CD4-positive, alpha-beta T cell treated with Interleukin-4 for 1 hour (primary cell): ENCODE measurements at regions not wholly inside any gene's neighbourhood (a gene's known extent, or its start where the extent isn't known, plus 50 kb on each side); places are given as distances from the start of the nearest gene placed in this dataset.
"Not testable (repeated sequence)": the region's sequence is repeated elsewhere in the genome, so short reads cannot be mapped to it uniquely, and the experiment has no call there.

Experiments used
- DNase-seq, 2 donors: peaks; one replicate each; pipeline ENCODE4 v3.0.0-alpha.2; 2020 to 2022

DNA sequence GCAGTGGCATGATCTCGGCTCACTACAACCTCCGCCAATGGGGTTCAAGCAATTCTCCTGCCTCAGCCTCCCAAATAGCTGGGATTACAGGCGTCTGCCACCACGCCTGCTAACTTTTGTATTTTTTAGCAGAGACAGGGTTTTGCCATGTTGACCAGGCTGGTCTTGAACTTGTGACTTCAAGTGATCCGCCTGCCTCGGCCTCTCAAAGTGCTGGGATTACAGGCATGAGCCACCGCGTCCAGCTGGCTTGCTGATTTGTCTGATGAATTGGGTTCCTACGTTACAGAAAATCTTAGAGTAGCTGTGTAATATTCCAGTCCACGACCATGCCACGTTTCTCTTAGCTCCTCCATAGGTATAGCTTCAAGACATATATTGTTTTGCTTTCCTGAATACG is 102.6 kb upstream of the OTOS start:
- not testable (repeated sequence) for DNase-seq

DNA sequence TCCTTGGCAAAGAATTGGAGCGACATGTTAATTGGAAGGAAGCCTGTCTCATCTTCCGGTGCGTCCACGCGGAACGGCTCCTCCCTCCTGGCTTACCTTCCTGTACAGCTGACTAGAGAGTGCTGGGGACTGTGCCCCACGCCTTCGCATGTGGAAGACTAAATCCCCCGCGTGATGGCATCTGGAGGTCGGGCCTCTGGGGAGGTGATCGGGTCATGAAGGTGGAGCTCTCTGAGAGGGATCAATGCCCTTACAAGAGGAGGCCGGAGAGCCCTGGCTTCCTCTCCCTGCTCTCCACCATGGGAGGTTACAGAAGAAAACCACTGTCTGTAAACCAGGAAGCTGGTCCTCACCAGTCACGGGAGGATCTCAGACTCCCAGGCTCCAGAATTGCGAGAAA is 104.1 kb upstream of the OTOS start:
- no peak for DNase-seq

DNA sequence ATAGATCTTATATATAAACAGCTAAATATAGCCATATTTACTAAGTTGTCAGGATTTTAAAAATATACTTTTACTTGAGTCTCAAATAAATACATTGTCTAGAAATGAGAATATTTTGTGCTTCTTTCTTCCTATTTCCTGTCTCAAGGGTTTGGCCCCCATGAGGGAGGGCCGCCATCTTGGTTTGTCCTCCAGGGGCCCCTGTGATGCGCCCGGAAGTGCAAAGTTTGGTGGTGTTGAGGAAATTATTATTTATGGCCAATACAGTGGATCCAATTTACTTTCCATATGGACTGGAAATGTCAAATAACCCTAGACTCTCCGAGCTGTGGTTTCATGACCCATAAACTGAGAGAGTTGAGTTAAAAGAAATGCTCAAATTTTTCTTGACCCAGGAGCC is 104.7 kb upstream of the OTOS start:
- no peak for DNase-seq

DNA sequence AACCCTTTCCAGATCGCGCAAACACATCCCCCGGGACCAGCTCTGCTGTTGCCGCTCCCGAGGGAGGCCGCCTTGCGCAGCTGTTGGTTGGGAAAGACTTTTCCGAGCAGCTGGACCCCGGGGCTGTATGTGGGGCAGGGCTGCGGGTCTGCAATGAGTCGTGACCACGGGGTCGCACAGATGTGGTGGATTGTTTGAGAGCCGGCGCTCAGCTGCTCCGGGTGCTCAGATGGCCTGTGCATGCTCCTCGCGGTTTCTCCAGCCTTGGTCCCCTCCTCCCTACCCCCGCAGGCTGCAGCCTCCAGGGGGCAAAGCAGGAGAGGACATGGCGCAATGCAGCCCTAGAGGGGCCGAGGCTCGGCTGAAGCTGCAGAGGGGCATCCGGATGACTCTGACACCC is 105.2 kb upstream of the OTOS start:
- DNase-seq, result no peak

DNA sequence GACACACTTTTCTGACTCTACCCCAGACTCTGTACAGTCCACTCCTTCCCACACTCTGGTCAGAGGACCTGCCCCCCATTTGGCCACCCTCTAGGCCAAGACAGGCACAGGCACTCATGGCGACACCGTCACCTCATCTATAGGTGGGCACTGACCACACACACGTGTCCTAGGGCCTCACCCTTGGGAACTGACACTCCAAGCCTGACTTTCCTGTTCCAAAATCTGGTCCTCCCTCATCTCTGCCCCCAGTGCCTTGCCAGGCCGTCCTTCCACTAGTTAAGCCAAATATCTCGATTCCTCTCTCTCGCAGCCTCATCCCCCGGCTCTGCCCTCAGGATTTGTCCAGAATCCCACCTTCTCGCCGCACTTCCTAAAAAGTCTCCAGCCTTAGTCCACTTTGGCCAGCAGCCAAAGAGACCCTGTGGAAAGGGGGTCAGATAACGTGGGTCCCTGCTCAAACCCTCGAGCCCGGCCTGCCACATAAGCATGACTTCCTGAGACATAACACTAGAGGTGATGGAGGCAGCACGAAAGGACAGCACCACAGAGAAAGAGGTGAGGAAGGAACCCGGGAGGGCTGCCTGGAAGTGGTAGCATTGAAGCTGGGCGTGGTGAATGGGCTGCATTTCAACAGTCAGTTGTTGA is 105.8 kb upstream of the OTOS start:
- DNase-seq, result no peak

DNA sequence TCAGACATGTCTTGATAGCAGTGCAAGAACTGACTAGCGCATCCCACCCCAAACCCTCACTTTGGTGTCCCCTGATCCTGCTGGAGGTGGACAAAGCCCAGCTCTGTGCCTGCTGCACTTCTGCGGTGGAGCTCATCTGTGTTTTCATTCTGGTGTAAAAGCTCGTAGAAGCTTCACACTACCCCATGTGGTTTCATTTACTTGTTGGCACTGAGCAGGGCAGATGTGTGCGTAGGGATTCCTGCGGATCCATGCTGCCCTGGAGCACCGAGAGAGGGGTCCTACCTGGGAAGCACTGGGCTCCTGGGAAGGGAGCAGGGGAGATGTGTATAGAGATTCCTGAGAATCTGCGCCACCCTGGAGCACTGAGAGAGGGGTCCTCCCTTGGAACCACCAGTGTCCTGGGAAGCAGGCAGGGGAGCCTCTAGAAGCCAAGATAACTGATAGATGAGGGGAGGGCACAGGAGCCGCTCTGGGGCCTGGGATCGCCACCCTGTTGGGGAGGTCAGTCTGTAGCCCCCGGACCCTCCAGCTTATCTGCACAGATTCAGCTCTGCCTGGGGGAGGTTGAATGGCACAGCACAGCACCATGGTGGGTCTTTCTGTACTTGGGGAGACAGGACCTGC is 106.9 kb upstream of the OTOS start:
- DNase-seq, result no peak

DNA sequence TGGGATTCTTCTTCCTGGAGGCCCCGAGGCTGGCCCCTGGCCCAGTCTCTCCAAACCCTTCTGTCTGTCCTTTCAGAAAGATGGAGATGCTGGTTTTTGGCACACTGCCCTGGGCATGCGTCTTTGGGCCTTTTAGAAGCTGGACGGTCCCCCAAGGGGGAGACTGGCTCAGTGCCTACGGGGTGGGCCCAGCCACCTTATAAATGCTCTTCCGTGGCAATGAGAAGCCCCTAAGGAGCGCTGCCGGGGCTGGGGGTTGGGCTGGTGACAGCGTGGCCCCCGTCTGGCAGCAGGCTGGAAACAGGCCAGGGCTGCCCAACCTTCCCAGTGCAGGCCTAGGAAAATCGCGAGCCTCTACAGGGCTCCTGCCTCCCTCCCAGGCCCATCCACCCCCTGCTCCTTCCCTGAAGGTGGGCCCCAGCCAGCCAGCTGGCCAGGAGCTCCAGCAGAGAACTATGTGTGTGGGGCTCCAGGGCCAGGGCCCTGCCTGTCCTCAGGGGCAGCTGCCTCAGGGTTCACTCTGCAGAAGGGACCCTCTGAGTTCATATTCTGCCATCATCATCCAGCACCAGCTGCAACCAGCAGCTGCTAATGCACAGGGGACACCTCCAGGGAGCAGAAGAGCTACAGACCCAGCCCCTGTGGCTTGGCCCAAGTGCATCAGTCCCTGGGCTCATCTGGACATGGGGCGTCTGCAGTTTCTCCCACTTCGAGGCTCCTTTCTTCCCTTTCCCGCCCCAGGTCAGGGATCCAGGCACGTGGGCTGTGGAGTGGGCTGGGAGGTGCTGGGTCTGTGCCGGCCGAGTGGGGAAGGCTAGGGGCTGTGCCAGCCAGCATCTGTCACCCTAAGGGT is 107.6 kb upstream of the OTOS start:
- DNase-seq, result no peak

DNA sequence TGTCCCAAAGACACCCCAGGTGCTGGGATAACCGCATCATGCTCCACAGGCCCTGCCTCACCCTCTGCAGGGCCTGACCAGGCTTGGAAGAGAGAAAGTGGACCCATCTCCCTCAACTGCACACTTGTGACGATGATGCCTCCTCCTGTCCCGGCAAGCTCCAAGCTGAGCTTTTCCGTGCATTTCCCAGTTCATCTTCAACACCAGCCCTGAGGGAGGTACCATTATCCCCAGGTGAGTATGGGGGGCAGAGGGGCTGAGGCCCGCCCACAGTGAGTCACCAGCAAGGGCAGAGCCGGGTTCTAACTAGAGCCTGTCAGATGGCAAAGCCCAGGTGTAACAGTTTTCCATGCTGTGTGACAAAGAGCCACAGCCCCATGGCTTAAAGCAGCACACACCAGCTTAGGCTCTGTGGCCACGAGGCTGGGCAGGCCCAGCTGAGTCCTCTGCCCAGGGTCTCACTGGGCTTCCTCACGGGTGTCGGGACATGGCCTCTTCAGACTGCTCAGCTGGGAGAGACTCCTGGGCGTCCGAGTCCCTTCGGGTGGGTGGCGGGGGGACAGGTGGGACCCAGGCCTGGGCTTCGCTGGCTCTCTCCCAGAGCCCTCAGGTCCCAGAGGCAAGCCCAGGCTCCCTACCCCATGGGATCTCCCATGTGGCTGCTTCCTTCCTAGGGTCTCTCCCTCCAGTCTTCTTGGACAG is 108.4 kb upstream of the OTOS start:
- DNase-seq, result no peak

DNA sequence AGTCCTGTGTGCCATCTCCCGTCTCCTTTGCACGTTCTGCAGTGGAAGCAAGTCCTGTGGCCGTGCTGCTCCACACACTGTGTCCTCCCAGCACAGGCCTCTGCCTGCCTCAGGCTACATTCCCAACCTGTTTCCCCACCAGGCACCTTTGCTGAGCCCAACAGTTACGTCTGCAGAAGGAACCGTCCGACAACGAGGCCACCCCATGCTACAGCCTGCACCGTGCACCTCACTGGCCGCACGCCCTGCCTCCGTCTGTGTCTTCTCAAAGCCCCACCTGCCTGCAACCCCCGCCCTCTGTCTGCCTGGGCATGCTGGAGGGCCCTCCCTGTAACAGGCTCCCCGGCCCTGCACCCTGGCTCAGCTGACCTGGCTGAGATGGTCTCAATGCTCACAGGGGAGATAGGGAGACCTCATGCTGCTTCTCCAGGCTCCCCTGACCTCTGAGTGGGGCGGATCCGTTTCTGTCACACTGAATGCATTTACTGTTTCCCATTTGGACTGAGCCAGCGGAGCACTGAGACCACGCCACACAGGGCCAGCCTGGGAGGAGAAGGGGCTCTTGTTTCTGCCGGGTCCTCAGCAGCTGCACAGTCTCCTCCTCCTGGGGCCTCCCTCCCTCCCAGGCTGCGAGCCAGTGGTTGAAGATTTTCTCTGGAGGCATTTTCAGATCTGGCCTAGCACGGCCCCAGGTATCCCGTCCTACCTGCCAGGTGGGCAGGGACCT is 109.1 kb upstream of the OTOS start:
- DNase-seq, result no peak

DNA sequence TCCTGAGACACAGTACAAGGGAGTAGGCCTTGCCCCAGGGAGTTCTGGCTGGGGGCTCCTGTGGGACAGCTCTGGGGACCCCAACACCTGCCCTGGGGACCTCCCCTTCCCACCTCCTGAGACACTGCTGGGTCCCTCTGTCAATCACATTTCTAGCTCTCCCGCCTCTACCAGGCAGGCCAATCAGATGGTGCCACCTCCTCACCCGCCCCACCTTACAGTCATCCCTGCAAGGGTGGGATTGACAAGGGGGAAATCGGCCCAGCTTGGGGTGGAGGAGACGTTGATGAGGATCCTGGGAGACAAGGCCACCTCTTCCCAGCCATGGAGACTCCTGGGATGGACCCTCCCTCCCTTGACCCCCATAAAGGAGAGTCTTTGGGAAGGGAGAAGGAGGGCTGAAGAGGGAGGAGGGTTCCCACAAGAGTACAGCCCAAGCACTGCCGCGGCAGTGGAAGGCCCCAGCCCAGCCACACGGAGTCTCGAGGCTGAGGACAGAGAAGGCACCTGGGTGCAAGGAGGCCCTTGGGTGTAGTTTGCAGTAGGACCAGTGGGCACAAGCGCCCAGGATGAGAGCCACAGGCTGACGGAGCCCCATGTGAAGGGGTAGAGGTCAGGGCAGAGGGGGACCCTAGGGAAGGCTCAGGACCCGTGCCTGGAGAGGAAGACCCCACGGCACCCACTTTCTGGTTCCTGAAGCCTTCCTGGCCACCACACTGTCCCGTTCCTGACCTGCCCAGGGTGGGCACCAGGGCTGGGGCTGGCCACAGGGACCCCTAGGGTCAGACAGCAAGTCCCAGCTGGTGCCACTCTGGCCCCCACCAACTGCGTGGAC is 109.9 kb upstream of the OTOS start:
- DNase-seq, result no peak

DNA sequence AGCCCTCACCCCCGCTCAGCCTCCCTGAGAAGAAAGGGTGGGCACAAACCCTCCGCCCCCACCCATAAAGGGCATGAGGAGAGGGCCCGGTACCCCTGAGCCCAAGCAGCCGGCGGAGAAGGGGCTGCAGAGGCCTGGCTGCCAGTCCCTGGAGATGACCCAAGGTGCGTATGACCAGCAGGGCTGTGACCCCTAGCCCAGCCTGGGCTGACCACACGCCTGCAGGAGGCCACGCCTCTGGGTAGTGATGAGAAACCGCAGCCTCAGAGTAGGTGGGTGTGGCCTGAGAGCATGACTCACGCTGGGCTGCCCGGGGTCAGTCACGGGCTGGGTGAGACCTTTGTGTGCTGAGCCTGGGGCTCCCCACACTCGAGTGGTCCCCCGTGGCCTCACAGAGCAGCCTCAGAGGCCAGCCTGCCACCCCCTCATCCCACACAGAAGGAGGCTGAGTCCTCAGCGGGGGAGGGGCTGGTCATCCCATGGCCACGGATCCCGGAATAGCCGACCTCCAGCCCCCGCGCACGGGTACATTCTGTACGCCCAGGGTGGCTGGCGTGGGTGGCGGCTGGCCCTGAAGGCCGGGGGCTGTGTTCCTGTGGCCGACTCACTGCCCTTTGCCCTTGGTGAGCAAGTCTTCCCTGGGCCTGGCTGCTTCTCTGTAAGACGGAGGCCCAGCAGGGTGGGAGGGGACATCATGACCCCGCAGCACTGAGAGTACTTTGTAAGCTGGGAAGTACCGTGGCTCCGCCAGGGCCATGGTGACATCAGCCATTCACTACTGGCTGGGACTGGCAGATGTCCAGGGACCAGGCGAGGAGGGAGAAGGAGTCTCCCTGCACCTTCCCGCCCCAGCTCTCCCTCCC is 110.8 kb upstream of the OTOS start:
- peak in 1 of 2 donors; percentile 24 for DNase-seq

DNA sequence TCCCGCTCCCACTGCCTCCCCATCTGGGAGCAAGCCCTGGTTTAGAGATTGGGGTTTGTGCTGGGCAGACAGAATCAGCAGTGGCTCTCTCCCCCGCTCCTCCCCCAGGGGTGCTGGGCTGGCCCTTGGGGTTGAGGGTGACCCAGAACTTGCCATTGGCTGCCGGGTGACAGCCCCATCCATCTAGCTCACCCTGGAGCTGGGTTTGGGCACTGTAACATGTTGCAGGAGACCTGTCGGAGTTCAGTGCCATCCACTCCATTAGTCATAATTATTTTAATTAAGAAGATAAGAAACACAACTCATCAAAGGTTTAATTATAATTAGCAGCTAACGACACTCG is 111.4 kb upstream of the OTOS start:
- no peak for DNase-seq

DNA sequence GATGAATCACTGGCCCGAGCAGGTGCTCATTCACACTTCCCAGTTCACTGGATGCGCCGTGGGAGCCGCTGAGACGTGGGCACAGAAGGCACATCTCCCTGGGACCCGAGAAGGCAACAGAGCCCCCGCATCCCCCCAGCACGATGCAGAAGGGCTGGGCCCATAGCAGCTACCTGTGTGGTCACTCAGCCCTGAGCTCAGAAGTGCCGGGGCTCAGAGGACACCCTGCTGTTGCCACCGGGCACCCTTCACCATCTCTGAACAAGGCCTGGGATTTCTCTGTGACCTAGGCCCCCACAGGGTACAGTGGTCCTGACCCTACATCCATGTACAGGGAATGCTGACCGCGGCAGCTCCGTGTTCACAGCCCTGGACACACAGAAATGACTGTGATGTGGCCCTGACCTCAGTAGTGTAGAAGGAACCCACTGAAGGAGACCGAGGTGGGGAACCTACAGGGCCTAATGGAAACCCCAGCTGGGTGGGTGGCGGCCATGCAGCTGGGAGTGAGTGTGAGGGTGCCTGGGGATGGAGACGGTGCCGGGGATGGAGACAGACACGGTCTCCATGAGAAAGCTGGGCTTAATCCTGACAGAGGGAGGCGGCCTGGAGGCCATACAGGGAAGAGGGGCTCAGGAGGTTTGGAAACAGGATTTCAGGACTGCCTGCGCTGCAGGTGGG is 111.9 kb upstream of the OTOS start:
- DNase-seq, result no peak

DNA sequence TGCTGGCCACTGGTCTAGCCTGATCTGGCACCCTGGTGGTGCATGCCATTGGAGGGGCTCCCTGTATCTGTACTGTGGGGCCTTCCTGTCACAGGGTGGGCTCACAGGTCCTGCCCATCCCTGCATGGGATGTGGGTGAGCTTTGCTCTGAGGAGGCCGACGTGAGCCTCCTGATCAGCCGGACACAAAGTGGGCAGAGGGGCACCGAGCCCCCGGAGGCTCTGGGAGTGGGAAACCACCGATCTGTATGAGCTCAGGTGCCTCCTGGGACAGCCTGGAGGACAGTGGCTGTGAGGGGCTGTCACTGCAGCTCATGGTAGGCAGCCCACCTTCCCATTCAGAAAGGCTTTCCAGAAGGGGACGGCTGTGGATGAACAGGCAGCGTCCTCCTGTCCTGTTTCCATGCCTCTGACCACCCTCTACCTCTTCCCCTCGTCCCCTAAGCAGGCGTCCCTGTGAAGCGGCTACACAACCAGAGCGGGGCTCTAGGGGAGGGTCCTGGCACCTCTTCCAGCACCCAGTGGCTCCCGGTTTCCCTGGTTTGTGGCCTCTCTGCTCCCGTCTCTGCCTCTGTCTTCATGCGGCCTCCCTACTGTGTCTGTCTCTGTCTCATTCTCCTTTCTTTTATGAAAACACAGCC is 112.5 kb upstream of the OTOS start:
- DNase-seq, result no peak

DNA sequence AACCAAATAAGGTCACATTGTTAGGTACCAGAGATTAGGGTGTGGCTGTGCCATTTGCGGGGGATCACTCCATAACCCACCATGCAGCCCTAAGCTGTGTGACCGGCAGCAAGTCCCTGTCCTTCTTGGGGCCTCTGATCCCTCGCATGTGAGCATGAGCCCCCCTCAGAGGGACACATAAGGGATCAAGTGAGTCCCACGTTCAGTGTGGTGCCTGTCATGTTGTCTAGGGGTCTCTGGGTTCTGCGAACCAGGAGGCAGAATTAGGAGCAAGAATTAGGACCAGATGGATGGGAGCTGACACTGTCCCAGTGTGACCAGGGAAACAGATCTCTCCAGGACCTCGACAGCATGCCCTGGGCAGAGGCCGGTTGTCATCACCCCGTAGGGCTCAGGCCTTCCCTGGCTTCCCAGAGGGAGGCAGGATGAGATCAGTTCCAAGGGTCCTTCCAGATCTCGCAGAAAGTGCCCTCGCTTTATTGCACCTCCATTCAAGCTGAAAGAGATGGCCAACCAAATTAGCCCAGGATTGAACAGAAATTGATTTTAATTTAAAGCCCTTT is 113.2 kb upstream of the OTOS start:
- no peak for DNase-seq

DNA sequence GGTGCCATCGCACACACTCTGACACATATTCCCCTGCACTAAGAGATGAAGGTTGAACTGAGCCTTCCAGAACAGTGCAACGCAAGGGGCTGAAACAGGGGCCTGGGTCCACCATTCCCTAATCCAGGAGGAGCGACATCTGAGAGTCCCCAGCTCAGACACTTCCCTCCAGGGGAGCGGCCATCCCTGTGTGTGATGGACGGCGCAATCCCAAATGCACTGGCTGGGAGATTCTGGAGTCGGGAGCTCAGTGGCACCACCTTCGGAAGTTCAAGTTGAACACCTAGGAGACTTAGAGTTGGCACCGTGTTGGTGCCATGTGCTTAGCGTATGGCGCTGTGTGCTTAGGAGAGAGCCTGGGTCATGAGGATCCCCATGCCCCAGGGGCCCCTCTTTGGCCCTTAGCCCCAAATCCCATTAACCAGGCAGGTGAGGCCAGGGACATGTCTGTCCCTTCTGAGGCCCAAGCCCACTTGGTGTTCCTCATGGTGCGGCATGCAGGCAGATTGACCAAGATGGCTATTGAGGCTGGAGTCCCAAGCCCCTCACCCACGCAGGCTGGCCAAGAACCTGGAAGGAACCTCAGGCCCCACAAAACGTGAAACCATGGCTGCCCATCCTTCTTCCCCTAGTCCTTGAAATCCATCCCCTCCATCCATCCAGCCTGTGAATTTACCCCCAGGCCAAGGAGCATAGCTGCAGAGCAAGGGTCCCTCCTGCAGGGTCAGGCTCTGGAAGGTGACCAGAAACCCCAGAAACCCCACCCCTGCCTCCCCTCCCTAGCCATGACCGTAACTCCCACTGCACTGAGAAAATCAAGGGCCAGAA is 114.1 kb upstream of the OTOS start:
- no peak for DNase-seq

DNA sequence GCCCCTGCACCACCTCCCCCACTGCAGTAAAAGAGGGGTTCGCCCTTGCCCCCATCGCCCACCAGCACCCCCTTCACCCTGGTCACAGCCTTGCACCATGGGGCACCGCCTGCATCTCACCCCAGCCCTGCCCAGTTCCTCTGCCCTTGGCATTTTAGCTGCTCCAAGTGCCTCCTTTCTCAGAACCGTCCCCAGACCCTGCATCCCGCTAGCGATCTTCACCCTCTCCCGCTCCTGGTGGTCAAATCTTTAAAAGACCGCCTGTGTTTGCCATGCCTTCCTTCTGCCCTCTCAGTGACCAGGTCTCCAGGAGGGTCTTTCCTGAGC is 114.7 kb upstream of the OTOS start:
- DNase-seq, result no peak

DNA sequence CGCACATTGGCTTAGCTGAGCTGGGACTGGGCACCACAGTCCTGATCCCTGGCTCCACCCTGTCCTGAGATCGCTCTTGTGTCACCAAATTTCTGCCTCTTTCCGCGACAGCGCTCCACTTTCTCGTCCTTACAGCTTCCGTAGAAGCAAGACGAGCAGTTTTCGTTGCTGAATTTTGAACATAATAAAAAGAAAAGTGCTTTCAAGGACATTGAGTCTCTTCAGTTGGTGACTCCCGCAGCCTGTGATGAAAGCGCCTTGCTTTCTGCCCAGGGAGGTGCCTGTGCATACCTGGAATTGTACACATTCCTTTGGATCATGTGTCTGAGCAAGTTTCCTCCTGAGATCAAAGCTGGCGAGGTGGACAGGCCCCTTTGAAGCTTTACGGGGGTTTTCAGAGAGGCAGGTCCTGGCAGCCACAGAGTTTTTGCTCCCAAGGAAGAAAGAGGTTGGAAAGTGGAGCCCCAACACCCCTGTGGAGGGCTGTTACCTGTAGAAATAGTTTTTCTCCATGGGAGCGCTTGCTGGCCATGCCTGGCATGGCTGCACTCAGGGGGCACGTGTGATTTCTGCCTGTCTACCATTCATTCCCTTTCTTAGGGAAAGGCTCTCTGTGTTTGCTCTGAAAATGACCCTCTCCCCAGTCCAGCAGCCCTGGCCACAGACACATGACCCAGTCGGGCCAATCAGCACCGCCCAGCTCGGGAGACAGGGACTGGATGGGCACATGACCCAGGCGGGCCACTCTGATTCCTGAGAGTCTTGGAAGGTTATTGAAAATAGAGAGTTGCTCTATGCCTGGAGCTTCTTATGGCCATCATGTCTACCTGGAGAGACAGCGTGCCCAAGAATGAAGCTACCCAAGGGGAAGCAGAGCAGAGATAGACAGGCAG is 115.6 kb upstream of the OTOS start:
- DNase-seq, result no peak
